ENCODE measurements at regions not wholly inside any gene's neighbourhood (a gene's known extent, or its start where the extent isn't known, plus 50 kb on each side); places are given as distances from the start of the nearest gene placed in this dataset.

GRCh38 chr2:129681788-129682187, 297.7 kb upstream of the RAB6C start:
- TF ChIP-seq CTCF (IDR thresholded peaks at IDR 0.05; ENCODE audit: low read length) (no peak), EZH2phosphoT487 (IDR thresholded peaks at IDR 0.05; ENCODE audit: low read length) (no peak)
